ENCODE measurements at regions not wholly inside any gene's neighbourhood (a gene's known extent, or its start where the extent isn't known, plus 50 kb on each side); places are given as distances from the start of the nearest gene placed in this dataset.

- intact Hi-C loops (cut with micrococcal nuclease) = no loop called here
- BruUV-seq (replicated peaks) = no TSS peak
These were observed 73.9 kb upstream of the GJB6 start for GRCh38 chr13:20306039-20306438.

More at GRCh38 chr13:20306039-20306438, 73.9 kb upstream of the GJB6 start:
- no peaks in the 10 kb centered on the region for H4K20me1 ChIP-seq (ENCODE audit: insufficient read depth, low read length)
- H3K23ac ChIP-seq (ENCODE audit: low read depth, low read length) = no peak overlapping the region
- in situ Hi-C loops (cut with MboI; ENCODE audit: low sequenced_read_pairs) (no loop called here), dilution Hi-C loops (cut with HindIII; ENCODE audit: low sequenced_read_pairs, unreplicated experiment) (no loop called here)
- no peak overlapping the region for H2BK120ac ChIP-seq (ENCODE audit: low read depth, low read length)
- H3K9me1 ChIP-seq (ENCODE audit: insufficient read depth, low read length) = no peaks in the 10 kb centered on the region
- no peak overlapping the region for H2BK15ac ChIP-seq (ENCODE audit: low read depth, low read length)
- no peak overlapping the region for H3K4me3 ChIP-seq (ENCODE audit: insufficient read depth, low read depth, low read length)
- no peak overlapping the region for H4K5ac ChIP-seq (ENCODE audit: low read depth, low read length)
- no peak overlapping the region for H3K27ac ChIP-seq (ENCODE audit: insufficient read depth, low read length)
- H3K27me3 ChIP-seq (ENCODE audit: control insufficient read depth, insufficient read depth, low read length) = peaks cover 33% of the 10 kb centered on the region
- no peaks in the 10 kb centered on the region; the same call in 1 of the 2 replicates for H3K4me1 ChIP-seq (ENCODE audit: control insufficient read depth, insufficient read depth, low read length)
- no peak overlapping the region for H3K4ac ChIP-seq (ENCODE audit: low read depth, low read length)
- H2AK9ac ChIP-seq (replicated peaks; ENCODE audit: low read depth, low read length, poor library complexity) = no peak overlapping the region
- ATAC-seq (ENCODE audit: low read depth) (no peak), DNase-seq (no peak)
- H3K56ac ChIP-seq (ENCODE audit: extremely low read depth, insufficient read depth, low read length) = no peak overlapping the region
- no peak overlapping the region for H4K91ac ChIP-seq (ENCODE audit: insufficient read depth, low read depth, low read length)
- H4K8ac ChIP-seq (ENCODE audit: low read depth in 2 of 2, low read length in 2 of 2) = no peak overlapping the region
- peaks cover 12% of the 10 kb centered on the region for H3K9me3 ChIP-seq (ENCODE audit: control insufficient read depth, insufficient read depth, low read length)
- H2AFZ ChIP-seq (replicated peaks; ENCODE audit: low read length, poor library complexity) = no peak overlapping the region
- POLR2A ChIA-PET (ENCODE audit: unreplicated experiment) = no interaction called here
- no peak overlapping the region for H3K14ac ChIP-seq (replicated peaks; ENCODE audit: low read depth, low read length)
- no peak overlapping the region for H2BK5ac ChIP-seq (ENCODE audit: low read depth, low read length, poor library complexity, severe bottlenecking)
- no peaks in the 10 kb centered on the region for H3K36me3 ChIP-seq (ENCODE audit: control insufficient read depth, insufficient read depth, low read length)
- H3K79me1 ChIP-seq (ENCODE audit: low read depth in 1 of 2, low read length in 2 of 2) = no peaks in the 10 kb centered on the region
- H2BK20ac ChIP-seq (ENCODE audit: low read depth, low read length) = no peak overlapping the region
- no peak overlapping the region for H3K18ac ChIP-seq (ENCODE audit: low read depth, low read length)
- 88% methylated on average over 1 of the region's 6 CpGs; no CpG with 5 or more reads in 1 of the 2 experiments for WGBS, 2 experiments (ENCODE audit: extremely low coverage in 2 of 2, insufficient read length in 1 of 2)
- no peak overlapping the region for H2AK5ac ChIP-seq (ENCODE audit: low read depth, low read length)
- H3K4me2 ChIP-seq (ENCODE audit: low read depth, low read length) = no peak overlapping the region
- CTCF ChIA-PET = no interaction called here
- H3K9ac ChIP-seq (ENCODE audit: low read depth, low read length) = no peak overlapping the region
- TF ChIP-seq, protein P1, sequence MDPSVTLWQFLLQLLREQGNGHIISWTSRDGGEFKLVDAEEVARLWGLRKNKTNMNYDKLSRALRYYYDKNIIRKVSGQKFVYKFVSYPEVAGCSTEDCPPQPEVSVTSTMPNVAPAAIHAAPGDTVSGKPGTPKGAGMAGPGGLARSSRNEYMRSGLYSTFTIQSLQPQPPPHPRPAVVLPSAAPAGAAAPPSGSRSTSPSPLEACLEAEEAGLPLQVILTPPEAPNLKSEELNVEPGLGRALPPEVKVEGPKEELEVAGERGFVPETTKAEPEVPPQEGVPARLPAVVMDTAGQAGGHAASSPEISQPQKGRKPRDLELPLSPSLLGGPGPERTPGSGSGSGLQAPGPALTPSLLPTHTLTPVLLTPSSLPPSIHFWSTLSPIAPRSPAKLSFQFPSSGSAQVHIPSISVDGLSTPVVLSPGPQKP (IDR thresholded peaks at IDR 0.05; ENCODE audit: borderline replicate concordance, low read depth, low read length) = no peak
- TF ChIP-seq RFX5 (IDR thresholded peaks at IDR 0.05; ENCODE audit: low read depth, low read length) = no peak
- TF ChIP-seq MAZ (IDR thresholded peaks at IDR 0.05; ENCODE audit: borderline replicate concordance, low read depth, low read length) = no peak
- TF ChIP-seq, protein P2, sequence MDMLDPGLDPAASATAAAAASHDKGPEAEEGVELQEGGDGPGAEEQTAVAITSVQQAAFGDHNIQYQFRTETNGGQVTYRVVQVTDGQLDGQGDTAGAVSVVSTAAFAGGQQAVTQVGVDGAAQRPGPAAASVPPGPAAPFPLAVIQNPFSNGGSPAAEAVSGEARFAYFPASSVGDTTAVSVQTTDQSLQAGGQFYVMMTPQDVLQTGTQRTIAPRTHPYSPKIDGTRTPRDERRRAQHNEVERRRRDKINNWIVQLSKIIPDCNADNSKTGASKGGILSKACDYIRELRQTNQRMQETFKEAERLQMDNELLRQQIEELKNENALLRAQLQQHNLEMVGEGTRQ (IDR thresholded peaks at IDR 0.05; ENCODE audit: low read depth, low read length) = no peak
- TF ChIP-seq BHLHE40 (IDR thresholded peaks at IDR 0.05; ENCODE audit: low read depth, low read length) = no peak
- TF ChIP-seq MXI1 (IDR thresholded peaks at IDR 0.05; ENCODE audit: borderline replicate concordance, low read depth, low read length) = no peak
- TF ChIP-seq POLR2A (IDR thresholded peaks at IDR 0.05; ENCODE audit: low read depth, low read length) = no peak
- TF ChIP-seq NFE2L2 (IDR thresholded peaks at IDR 0.05; ENCODE audit: low read depth, low read length) = no peak
- no peak for TF ChIP-seq RAD21 (IDR thresholded peaks at IDR 0.05; ENCODE audit: low read length)
- no peak for TF ChIP-seq CEBPB (IDR thresholded peaks at IDR 0.05; ENCODE audit: low read depth, low read length)
- TF ChIP-seq SMC3 (IDR thresholded peaks at IDR 0.05; ENCODE audit: low read depth, low read length) = no peak
- TF ChIP-seq MAFK (IDR thresholded peaks at IDR 0.05; ENCODE audit: low read depth, low read length) = no peak
- no peak for TF ChIP-seq CHD1 (IDR thresholded peaks at IDR 0.05; ENCODE audit: low read depth, low read length)
- TF ChIP-seq FOS (IDR thresholded peaks at IDR 0.05; ENCODE audit: low read depth, low read length) = no peak
- TF ChIP-seq RCOR1 (IDR thresholded peaks at IDR 0.05; ENCODE audit: insufficient replicate concordance, low read length) = no peak
